AG10803 (cell line): ENCODE measurements at regions not wholly inside any gene's neighbourhood (a gene's known extent, or its start where the extent isn't known, plus 50 kb on each side); places are given as distances from the start of the nearest gene placed in this dataset.

ENCODE experiments used
- DNase-seq: peaks from one replicate; pipeline ENCODE4 v3.0.0; 2010; ENCODE audit warnings: low read depth
- H3K4me3 ChIP-seq: 2 replicates; pipeline ENCODE4 v1.5.1; 2011; ENCODE audit warnings: mild to moderate bottlenecking, low read length, control low read depth
- CTCF ChIP-seq: conservative IDR thresholded peaks from 2 replicates; pipeline ENCODE4 v1.5.1; 2011; ENCODE audit warnings: mild to moderate bottlenecking, low read length, control low read depth, inconsistent platforms

DNA sequence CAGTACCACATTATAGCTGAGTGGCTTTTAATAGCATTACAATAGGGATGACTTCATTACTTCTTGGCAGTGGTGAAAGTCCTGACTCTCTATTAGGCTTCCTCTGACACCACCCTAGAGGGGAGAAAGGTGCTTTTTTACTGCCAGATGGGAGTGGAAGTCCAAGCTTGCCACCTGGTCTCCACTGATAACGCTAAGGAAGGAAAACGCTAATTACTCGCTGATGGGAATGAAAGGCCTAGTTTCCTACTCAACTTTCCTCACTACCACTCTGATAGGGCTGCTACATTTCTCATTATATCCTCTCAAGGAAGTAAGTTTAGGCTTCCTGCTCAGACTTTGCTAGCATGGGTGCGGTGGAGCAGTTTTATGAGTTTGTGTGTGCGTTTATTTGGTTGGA lies 62.3 kb upstream of the PAGE3 start:
- no peak for TF ChIP-seq CTCF
- no peak for DNase-seq
- H3K4me3 ChIP-seq, result no peak overlapping the region

DNA sequence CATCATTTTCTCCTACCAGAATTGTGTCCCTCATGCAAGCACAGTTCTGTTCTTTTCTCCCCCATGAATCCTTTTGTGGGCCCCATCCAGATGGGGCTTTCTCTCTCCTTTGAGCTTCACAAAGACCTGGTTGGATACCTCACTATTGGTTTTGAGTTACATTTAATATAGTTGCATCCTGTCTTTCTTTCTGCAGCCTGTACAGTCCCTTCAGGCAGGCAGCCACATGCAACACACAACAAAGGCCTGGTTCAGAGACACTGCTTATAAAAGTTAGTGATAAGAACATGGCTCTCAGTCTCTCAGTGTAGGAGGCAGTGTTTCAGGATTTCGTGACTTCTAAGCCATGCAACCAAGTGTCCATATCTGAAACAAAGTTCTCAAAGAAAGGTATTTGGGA lies 70.6 kb upstream of the PAGE3 start:
- TF ChIP-seq CTCF, result no peak
- no peak for DNase-seq
- H3K4me3 ChIP-seq, result no peak overlapping the region

DNA sequence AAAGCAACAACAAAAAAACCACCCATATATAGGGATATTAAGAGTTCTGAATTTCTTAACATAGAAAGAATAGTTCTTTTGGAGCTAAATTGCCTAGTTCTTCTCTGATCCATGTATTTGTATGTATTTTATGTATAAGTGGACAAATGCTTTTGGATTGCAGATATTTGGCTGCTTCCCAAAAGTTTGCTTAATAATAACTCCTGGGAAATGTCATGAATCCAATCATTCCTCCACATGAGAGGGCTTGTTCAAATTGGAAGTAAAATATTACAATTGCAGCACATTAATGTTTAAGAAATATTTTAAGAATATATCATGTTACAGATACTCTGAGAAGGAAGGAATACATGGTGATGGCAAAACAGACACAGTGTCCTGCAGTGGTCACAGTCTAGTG lies 71.5 kb upstream of the PAGE3 start:
- no peak for DNase-seq
- no peak for TF ChIP-seq CTCF
- H3K4me3 ChIP-seq, result no peak overlapping the region

DNA sequence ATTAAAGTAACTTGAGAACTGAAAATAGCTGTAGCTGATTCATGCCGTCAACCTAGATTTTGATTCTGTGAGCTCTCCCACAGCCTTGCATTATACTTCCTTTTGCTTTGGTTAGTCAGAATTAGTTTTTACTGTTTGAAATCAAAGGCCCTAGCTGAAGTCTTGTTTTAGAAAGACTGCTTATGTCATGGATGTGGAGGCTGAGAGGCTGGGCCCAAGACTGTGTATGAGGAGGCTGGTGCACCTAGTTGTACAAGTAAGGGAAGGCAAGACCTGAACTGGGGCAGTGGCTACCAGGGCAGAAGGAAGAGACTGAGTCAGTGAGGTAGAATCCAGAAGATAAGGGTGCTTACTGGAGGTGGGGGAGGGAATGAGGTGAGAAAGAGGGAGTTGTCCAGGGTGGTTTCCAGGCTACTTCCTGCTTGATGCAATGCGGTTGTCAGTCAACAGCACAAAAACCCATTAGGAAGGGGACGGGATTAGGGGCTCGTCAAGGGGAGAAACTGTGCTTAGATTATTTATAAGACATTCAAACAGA lies 76.2 kb upstream of the PAGE3 start:
- no peak for TF ChIP-seq CTCF
- no peak overlapping the region for H3K4me3 ChIP-seq
- no peak for DNase-seq

GRCh38 chrX:55342533-55343501 lies 78.1 kb upstream of the PAGE3 start:
- no peak overlapping the region for H3K4me3 ChIP-seq
- peak; percentile 3 for DNase-seq
- TF ChIP-seq CTCF, result peak; percentile 53

- DNase-seq, result no peak
- H3K4me3 ChIP-seq, result no peak overlapping the region
- no peak for TF ChIP-seq CTCF
These were observed 91.9 kb upstream of the PAGE3 start for GRCh38 chrX:55356609-55357008.

DNA sequence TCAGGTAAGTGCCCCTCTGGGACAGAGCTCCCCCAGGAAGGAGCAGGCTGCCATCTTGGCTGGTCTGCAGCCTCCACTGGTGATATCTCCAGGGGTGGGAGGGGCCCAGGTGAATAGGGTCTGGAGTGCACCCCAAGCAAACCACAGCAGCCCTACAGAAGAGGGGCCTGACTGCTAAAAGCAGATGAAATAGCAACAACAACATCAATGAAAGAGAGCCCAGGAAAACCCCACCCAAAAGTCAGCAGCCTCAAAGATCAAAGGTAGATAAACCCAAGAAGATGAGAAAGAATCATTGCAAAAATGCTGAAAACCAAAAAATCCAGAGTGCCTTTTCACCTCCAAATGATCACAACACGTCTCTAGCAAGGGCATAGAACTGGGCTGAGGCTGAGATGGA lies 92.5 kb upstream of the PAGE3 start:
- no peak overlapping the region for H3K4me3 ChIP-seq
- no peak for DNase-seq
- no peak for TF ChIP-seq CTCF
